BE2C (cell line): ENCODE measurements at regions not wholly inside any gene's neighbourhood (a gene's known extent, or its start where the extent isn't known, plus 50 kb on each side); places are given as distances from the start of the nearest gene placed in this dataset.
"Not testable (repeated sequence)": the region's sequence is repeated elsewhere in the genome, so short reads cannot be mapped to it uniquely, and the experiment has no call there.

Experiments used
- DNase-seq: peaks from one replicate; pipeline ENCODE4 v3.0.0-alpha.2; 2020
- H3K27me3 ChIP-seq: fragments of 250-450 bp; sonication (Bioruptor Pico); 2 replicates; pipeline ENCODE4 v1.5.1; 2020; ENCODE audit warnings: mild to moderate bottlenecking
- H3K36me3 ChIP-seq: fragments of 250-450 bp; sonication (Bioruptor Pico); 2 replicates; pipeline ENCODE4 v1.5.1; 2020; ENCODE audit warnings: mild to moderate bottlenecking
- H3K4me1 ChIP-seq: fragments of 250-450 bp; sonication (Bioruptor Pico); 2 replicates; pipeline ENCODE4 v1.5.1; 2020
- H3K4me3 ChIP-seq: 2 replicates; pipeline ENCODE4 v1.5.1; 2011; ENCODE audit warnings: low read depth, low read length
- H3K9me3 ChIP-seq: fragments of 250-450 bp; sonication (Bioruptor Pico); 2 replicates; pipeline ENCODE4 v1.5.1; 2020
- TF ChIP-seq, protein P1 (sequence below): IDR thresholded peaks from 2 replicates; pipeline ENCODE4 v1.5.1; 2012; ENCODE audit warnings: mild to moderate bottlenecking, low read depth, low read length

DNA sequence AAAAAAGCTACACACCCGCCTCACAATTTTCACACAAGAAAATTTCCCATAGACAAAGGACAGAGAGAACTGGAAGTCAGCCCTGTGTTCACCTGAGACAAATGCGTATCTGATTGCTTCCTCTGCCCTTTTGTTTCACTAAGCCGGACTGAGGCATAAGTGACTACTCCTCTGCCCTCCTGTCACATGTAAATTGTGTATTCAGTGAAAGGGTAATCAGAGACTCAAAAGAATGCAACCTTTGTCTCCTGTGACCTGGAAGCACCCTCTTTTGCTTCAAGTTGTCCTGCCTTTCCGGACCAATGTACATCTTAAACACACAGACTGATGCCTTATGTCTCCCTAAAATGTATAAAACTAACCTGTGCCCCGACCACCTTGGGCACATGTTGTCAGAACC is 483.8 kb upstream of the EYS start:
- no peaks in the 10 kb centered on the region for H3K9me3 ChIP-seq
- H3K4me3 ChIP-seq, result no peak overlapping the region
- TF ChIP-seq, protein P1, sequence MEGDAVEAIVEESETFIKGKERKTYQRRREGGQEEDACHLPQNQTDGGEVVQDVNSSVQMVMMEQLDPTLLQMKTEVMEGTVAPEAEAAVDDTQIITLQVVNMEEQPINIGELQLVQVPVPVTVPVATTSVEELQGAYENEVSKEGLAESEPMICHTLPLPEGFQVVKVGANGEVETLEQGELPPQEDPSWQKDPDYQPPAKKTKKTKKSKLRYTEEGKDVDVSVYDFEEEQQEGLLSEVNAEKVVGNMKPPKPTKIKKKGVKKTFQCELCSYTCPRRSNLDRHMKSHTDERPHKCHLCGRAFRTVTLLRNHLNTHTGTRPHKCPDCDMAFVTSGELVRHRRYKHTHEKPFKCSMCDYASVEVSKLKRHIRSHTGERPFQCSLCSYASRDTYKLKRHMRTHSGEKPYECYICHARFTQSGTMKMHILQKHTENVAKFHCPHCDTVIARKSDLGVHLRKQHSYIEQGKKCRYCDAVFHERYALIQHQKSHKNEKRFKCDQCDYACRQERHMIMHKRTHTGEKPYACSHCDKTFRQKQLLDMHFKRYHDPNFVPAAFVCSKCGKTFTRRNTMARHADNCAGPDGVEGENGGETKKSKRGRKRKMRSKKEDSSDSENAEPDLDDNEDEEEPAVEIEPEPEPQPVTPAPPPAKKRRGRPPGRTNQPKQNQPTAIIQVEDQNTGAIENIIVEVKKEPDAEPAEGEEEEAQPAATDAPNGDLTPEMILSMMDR, result no peak
- no peaks in the 10 kb centered on the region for H3K36me3 ChIP-seq
- DNase-seq, result no peak
- no peaks in the 10 kb centered on the region for H3K27me3 ChIP-seq
- no peaks in the 10 kb centered on the region; the same call in 1 of the 2 replicates for H3K4me1 ChIP-seq

DNA sequence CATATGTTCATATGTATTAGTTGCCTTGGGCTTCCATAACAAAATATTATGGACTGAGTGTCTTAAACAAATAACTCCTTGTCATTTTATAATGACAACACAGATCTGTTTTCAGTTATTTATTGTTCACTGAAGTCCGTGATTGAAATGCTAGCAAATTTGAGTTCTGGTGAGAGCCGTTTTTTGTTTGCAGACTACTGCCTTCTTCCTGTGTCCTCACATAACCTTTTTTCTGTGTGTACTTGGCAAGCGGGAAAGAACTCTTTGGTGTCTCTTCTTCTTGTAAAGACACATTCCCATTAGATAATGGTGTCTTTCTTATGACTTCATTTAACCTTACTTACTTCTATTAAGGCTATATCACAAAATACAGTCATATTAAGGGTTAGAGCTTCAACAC is 482.9 kb upstream of the EYS start:
- Histone ChIP-seq H3K4me3 (no peak overlapping the region), H3K36me3 (no peaks in the 10 kb centered on the region), H3K27me3 (no peaks in the 10 kb centered on the region), H3K4me1 (no peaks in the 10 kb centered on the region; the same call in 1 of the 2 replicates), H3K9me3 (no peaks in the 10 kb centered on the region)
- TF ChIP-seq, protein P1, result no peak
- DNase-seq, result no peak

DNA sequence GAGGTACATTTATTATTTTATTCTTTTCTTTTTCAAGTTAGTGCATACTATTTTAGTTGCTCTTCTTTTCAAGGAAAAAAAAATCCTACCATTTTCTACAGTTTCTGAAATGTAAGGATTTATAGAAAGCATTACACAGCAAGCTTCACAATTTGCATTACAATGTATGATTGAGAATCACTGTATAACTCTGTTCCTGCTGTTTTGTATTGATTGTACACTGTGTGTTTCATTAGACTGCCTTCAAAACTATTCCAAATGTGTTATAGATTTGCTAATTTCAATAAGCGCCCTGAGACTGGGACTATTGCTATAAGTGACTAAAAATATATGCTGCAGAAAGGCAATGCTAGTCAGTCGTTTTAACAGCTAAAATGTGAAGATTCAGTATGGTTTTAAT is 479.7 kb upstream of the EYS start:
- H3K9me3 ChIP-seq, result no peaks in the 10 kb centered on the region
- no peak overlapping the region for H3K4me3 ChIP-seq
- H3K27me3 ChIP-seq, result no peaks in the 10 kb centered on the region
- H3K36me3 ChIP-seq, result no peaks in the 10 kb centered on the region
- no peaks in the 10 kb centered on the region; the same call in 1 of the 2 replicates for H3K4me1 ChIP-seq
- TF ChIP-seq, protein P1, result no peak
- no peak for DNase-seq

DNA sequence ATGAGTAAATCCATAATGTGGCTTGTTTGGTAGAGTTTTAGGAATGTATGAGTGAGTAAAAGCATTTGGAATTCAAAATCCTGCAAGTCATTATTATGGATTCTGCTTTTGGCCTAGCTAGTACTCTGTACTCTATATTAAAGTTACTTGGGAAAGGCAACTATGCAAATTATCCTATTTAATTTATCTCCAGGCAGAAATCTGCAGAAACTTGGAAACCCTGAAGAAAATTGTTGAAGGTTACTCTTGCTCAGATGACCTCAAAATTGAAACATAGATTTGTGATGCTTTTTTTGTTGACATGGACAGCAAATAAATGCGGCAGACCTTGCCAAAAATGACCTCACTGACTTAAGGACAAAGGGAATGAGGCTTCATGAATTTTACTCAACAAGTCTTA is 477.1 kb upstream of the EYS start:
- Histone ChIP-seq H3K27me3 (no peaks in the 10 kb centered on the region), H3K36me3 (no peaks in the 10 kb centered on the region), H3K4me3 (no peak overlapping the region), H3K9me3 (no peaks in the 10 kb centered on the region), H3K4me1 (no peaks in the 10 kb centered on the region; the same call in 1 of the 2 replicates)
- TF ChIP-seq, protein P1, result no peak
- no peak for DNase-seq

DNA sequence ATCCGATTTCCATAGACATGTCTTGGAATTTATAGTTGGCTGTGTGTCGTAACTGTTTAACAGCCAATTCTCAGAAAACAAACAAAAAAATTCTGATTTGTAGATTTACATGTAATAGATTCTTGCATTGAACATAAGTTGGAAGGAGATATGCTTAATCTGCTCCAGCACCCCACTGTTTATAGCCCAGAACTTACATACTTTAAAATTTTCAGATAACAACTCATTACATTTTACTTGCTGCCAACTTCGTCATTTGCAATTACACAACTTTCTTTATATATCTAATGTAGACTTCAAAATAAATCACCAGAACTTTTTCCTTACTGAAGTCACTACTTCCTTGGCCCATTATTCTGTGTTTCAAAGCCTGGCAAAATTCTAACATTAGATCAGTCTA is 472.3 kb upstream of the EYS start:
- Histone ChIP-seq H3K27me3 (no peaks in the 10 kb centered on the region), H3K4me1 (no peaks in the 10 kb centered on the region), H3K9me3 (no peaks in the 10 kb centered on the region), H3K36me3 (no peaks in the 10 kb centered on the region), H3K4me3 (no peak overlapping the region)
- no peak for DNase-seq
- TF ChIP-seq, protein P1, result no peak

DNA sequence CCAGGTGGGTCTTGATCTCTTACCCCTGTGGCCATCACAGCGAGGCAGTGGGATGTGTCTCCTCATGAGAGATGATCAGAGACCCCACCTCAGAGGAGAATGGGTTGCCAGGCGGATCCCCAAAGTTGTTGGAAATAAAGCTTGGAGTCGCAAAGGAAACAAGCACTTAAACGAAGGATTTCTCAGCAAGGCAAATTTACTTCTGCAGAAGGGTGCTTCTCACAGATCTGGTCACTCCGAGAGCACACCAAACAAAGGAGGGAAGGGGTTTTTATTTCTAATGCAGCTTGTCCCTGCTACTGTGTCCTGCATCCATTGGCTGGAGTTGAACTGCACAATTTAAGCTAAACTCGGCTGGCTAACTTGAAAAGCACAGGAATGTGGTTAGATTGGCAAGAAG is 466.6 kb upstream of the EYS start:
- Histone ChIP-seq H3K4me3 (no peak overlapping the region), H3K4me1 (no peaks in the 10 kb centered on the region), H3K36me3 (no peaks in the 10 kb centered on the region), H3K9me3 (peaks cover 6% of the 10 kb centered on the region), H3K27me3 (no peaks in the 10 kb centered on the region)
- TF ChIP-seq, protein P1, result no peak
- no peak for DNase-seq

DNA sequence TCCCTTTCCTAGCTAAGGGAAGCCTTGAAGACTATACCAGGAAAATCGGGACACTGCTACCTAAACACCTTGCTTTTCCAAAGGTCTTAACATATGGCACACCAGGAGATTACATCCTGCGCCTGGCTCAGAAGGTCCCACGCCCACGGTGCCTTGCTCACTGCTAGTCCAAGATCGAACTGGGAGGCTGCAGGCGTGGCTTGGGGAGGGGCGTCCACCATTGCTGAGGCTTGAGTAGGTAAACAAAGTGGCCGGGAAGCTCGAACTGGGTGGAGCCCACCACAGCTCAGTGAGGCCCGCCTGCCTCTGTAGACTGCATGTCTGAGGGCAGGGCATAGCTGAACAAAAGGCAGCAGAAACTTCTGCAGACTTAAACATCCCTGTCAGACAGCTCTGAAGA is 459.7 kb upstream of the EYS start:
- not testable (repeated sequence) for H3K27me3 ChIP-seq, H3K4me1 ChIP-seq, DNase-seq, H3K36me3 ChIP-seq, H3K9me3 ChIP-seq, H3K4me3 ChIP-seq
